ENCODE measurements at regions not wholly inside any gene's neighbourhood (a gene's known extent, or its start where the extent isn't known, plus 50 kb on each side); places are given as distances from the start of the nearest gene placed in this dataset.
"Not testable (repeated sequence)": the region's sequence is repeated elsewhere in the genome, so short reads cannot be mapped to it uniquely, and the experiment has no call there.

- CTCF ChIA-PET, result interaction anchor here (0.8 to 1.5 kb wide), 3 partner anchors 12 to 20 kb away, joined by 3 to 5 read pairs (median 5); no protein-coding TSS in a partner anchor
- no peak overlapping the region for H3K4me3 ChIP-seq (ENCODE audit: low read depth, low read length)
- no peak for TF ChIP-seq CTCF (IDR thresholded peaks at IDR 0.05; ENCODE audit: insufficient read depth, low read depth, low read length)
- POLR2A ChIA-PET, result no interaction called here
- no peak for DNase-seq (ENCODE audit: low read depth)
- no peaks in the 10 kb centered on the region for H3K36me3 ChIP-seq (ENCODE audit: control insufficient read depth, insufficient read depth, low read length)
- H3K27me3 ChIP-seq (ENCODE audit: control insufficient read depth, insufficient read depth, low read length), result no peaks in the 10 kb centered on the region
Observed at GRCh38 chr9:134570151-134570621, 71.4 kb upstream of the COL5A1 start.

- POLR2A ChIA-PET, result no interaction called here
- TF ChIP-seq CTCF (IDR thresholded peaks at IDR 0.05; ENCODE audit: insufficient read depth, low read depth, low read length), result no peak
- CTCF ChIA-PET, result interaction anchor here (0.8 to 1.5 kb wide), 3 partner anchors 13 to 21 kb away, joined by 3 to 5 read pairs (median 5); no protein-coding TSS in a partner anchor
- Histone ChIP-seq H3K27me3 (ENCODE audit: control insufficient read depth, insufficient read depth, low read length) (no peaks in the 10 kb centered on the region), H3K36me3 (ENCODE audit: control insufficient read depth, insufficient read depth, low read length) (no peaks in the 10 kb centered on the region), H3K4me3 (ENCODE audit: low read depth, low read length) (no peak overlapping the region)
- DNase-seq (ENCODE audit: low read depth), result no peak
Observed at GRCh38 chr9:134570711-134571325, 70.8 kb upstream of the COL5A1 start.

- no peaks in the 10 kb centered on the region for H3K27me3 ChIP-seq (ENCODE audit: control insufficient read depth, insufficient read depth, low read length)
- POLR2A ChIA-PET, result no interaction called here
- no peaks in the 10 kb centered on the region for H3K36me3 ChIP-seq (ENCODE audit: control insufficient read depth, insufficient read depth, low read length)
- DNase-seq (ENCODE audit: low read depth), result no peak
- CTCF ChIA-PET, result no interaction called here
- no peak overlapping the region for H3K4me3 ChIP-seq (ENCODE audit: low read depth, low read length)
- TF ChIP-seq CTCF (IDR thresholded peaks at IDR 0.05; ENCODE audit: insufficient read depth, low read depth, low read length), result no peak
Observed at GRCh38 chr9:134571326-134571931, 70.2 kb upstream of the COL5A1 start.

GRCh38 chr9:134571946-134572917 lies 69.4 kb upstream of the COL5A1 start:
- CTCF ChIA-PET, result interaction anchor here (0.7 kb wide), 1 partner anchor 14 kb away, joined by 3 read pairs; no protein-coding TSS in a partner anchor
- H3K4me3 ChIP-seq (ENCODE audit: low read depth, low read length), result no peak overlapping the region
- TF ChIP-seq CTCF (IDR thresholded peaks at IDR 0.05; ENCODE audit: insufficient read depth, low read depth, low read length), result no peak
- POLR2A ChIA-PET, result no interaction called here
- no peak for DNase-seq (ENCODE audit: low read depth)
- no peaks in the 10 kb centered on the region for H3K27me3 ChIP-seq (ENCODE audit: control insufficient read depth, insufficient read depth, low read length)
- H3K36me3 ChIP-seq (ENCODE audit: control insufficient read depth, insufficient read depth, low read length), result no peaks in the 10 kb centered on the region

GRCh38 chr9:134574686-134575085 lies 66.9 kb upstream of the COL5A1 start:
- H3K4me3 ChIP-seq (ENCODE audit: low read depth, low read length); CTCF ChIA-PET; POLR2A ChIA-PET; H3K36me3 ChIP-seq (ENCODE audit: control insufficient read depth, insufficient read depth, low read length); DNase-seq (ENCODE audit: low read depth); H3K27me3 ChIP-seq (ENCODE audit: control insufficient read depth, insufficient read depth, low read length): not testable (repeated sequence)
